WTC11 (cell line): ENCODE measurements at regions not wholly inside any gene's neighbourhood (a gene's known extent, or its start where the extent isn't known, plus 50 kb on each side); places are given as distances from the start of the nearest gene placed in this dataset.

Source experiments
- ATAC-seq: fragments of 200-7000 bp; cut with Tn5 transposase; 2 replicates; pipeline ENCODE4 v1.10.0; 2021; ENCODE audit warnings: mild to moderate bottlenecking, moderate library complexity
- CTCF ChIA-PET: fragments of 300-600 bp; sonication (Branson Sonifier 250); formaldehyde crosslinking; loops from one replicate; lab custom pipeline; 2021; ENCODE audit warnings: antibody characterized with exemption; lab: Charles Lee
- POLR2A ChIA-PET: fragments of 350-600 bp; sonication (Branson Sonifier 250); formaldehyde crosslinking; loops from one replicate; lab custom pipeline; 2021; ENCODE audit warnings: antibody characterized with exemption; lab: Charles Lee
- DNase-seq: peaks from one replicate; pipeline ENCODE4 v3.0.0; 2021; ENCODE audit warnings: low spot score
- H3K27ac Mint-ChIP-seq: 2 replicates; pipeline ENCODE4 v1.8.0; 2021; ENCODE audit warnings: mixed read lengths
- H3K27me3 Mint-ChIP-seq: 2 replicates; pipeline ENCODE4 v1.8.0; 2021; ENCODE audit warnings: low read depth, mild to moderate bottlenecking, moderate library complexity, mixed read lengths
- H3K36me3 Mint-ChIP-seq: 2 replicates; pipeline ENCODE4 v1.8.0; 2021; ENCODE audit warnings: mixed read lengths
- H3K4me1 Mint-ChIP-seq: 2 replicates; pipeline ENCODE4 v1.8.0; 2022; ENCODE audit warnings: mixed read lengths
- H3K4me3 Mint-ChIP-seq: 2 replicates; pipeline ENCODE4 v1.8.0; 2021; ENCODE audit warnings: mild to moderate bottlenecking, moderate library complexity, mixed read lengths
- H3K9me3 Mint-ChIP-seq: 2 replicates; pipeline ENCODE4 v1.8.0; 2021; ENCODE audit warnings: mixed read lengths
- CREB1 ChIP-seq: sonication (generic); formaldehyde crosslinking; IDR thresholded peaks from 2 replicates; pipeline ENCODE4 v1.8.0; 2023; ENCODE audit warnings: mild to moderate bottlenecking, missing genetic modification reagents
- E2F4 ChIP-seq: sonication (generic); formaldehyde crosslinking; IDR thresholded peaks from 2 replicates; pipeline ENCODE4 v1.8.1; 2022; ENCODE audit warnings: low read depth, mild to moderate bottlenecking, moderate library complexity, missing genetic modification reagents, borderline replicate concordance
- EMX1 ChIP-seq: fragments of 250-450 bp; sonication (Bioruptor Pico); IDR thresholded peaks from 2 replicates; pipeline ENCODE4 v1.8.0; 2021; ENCODE audit warnings: mild to moderate bottlenecking
- GABPB1 ChIP-seq: sonication (generic); formaldehyde crosslinking; IDR thresholded peaks from 2 replicates; pipeline ENCODE4 v1.8.1; 2023; ENCODE audit warnings: mild to moderate bottlenecking, missing genetic modification reagents
- IRF1 ChIP-seq: sonication (generic); formaldehyde crosslinking; IDR thresholded peaks from 2 replicates; pipeline ENCODE4 v1.8.0; 2023; ENCODE audit warnings: missing genetic modification reagents
- IRF2 ChIP-seq: sonication (generic); formaldehyde crosslinking; IDR thresholded peaks from 2 replicates; pipeline ENCODE4 v1.8.0; 2022; ENCODE audit warnings: low read depth, missing genetic modification reagents, borderline replicate concordance
- KAT7 ChIP-seq: sonication (generic); formaldehyde crosslinking; IDR thresholded peaks from 2 replicates; pipeline ENCODE4 v1.8.1; 2023; ENCODE audit warnings: missing genetic modification reagents, mild to moderate bottlenecking, borderline replicate concordance
- MYBL2 ChIP-seq: sonication (generic); formaldehyde crosslinking; IDR thresholded peaks from 2 replicates; pipeline ENCODE4 v1.8.1; 2023; ENCODE audit warnings: mild to moderate bottlenecking, moderate library complexity, missing genetic modification reagents
- NFE2L1 ChIP-seq: sonication (generic); formaldehyde crosslinking; IDR thresholded peaks from 2 replicates; pipeline ENCODE4 v1.8.1; 2023; ENCODE audit warnings: missing genetic modification reagents
- NR3C1 ChIP-seq: sonication (generic); formaldehyde crosslinking; conservative IDR thresholded peaks from 2 replicates; pipeline ENCODE4 v1.8.1; 2023; ENCODE audit warnings: low read depth, mild to moderate bottlenecking, missing genetic modification reagents
- PRRX2 ChIP-seq: fragments of 250-450 bp; sonication (Bioruptor Pico); IDR thresholded peaks from 2 replicates; pipeline ENCODE4 v1.8.0; 2021; ENCODE audit warnings: mild to moderate bottlenecking
- SMAD4 ChIP-seq: sonication (generic); formaldehyde crosslinking; IDR thresholded peaks from 2 replicates; pipeline ENCODE4 v1.8.0; 2022; ENCODE audit warnings: mild to moderate bottlenecking, missing genetic modification reagents
- ZNF263 ChIP-seq: sonication (generic); formaldehyde crosslinking; IDR thresholded peaks from 2 replicates; pipeline ENCODE4 v1.8.1; 2022; ENCODE audit warnings: low read depth, mild to moderate bottlenecking, moderate library complexity, missing genetic modification reagents
- ZNF423 ChIP-seq: fragments of 250-450 bp; sonication (Bioruptor Pico); IDR thresholded peaks from 2 replicates; pipeline ENCODE4 v2.1.2; 2022; ENCODE audit warnings: mild to moderate bottlenecking, moderate library complexity
- ZNF425 ChIP-seq: fragments of 250-450 bp; sonication (Bioruptor Pico); conservative IDR thresholded peaks from 2 replicates; pipeline ENCODE4 v1.9.0; 2021; ENCODE audit warnings: mild to moderate bottlenecking
- ZNF532 ChIP-seq: fragments of 250-450 bp; sonication (Bioruptor Pico); IDR thresholded peaks from 2 replicates; pipeline ENCODE4 v1.9.0; 2021; ENCODE audit warnings: mild to moderate bottlenecking, borderline replicate concordance
- TF ChIP-seq, protein P1 (sequence below): sonication (generic); formaldehyde crosslinking; IDR thresholded peaks from 2 replicates; pipeline ENCODE4 v1.8.1; 2023; ENCODE audit warnings: mild to moderate bottlenecking, missing genetic modification reagents, moderate library complexity
- TF ChIP-seq, protein P2 (sequence below): sonication (generic); formaldehyde crosslinking; IDR thresholded peaks from 2 replicates; pipeline ENCODE4 v1.8.1; 2023; ENCODE audit warnings: mild to moderate bottlenecking, missing genetic modification reagents, moderate library complexity

GRCh38 chr20:58007947-58008346 lies 220.5 kb downstream of the ANKRD60 start (continued):
- TF ChIP-seq SMAD4 (CRISPR knock-in tag) (no peak), PRRX2 (CRISPR knock-in tag) (no peak), ZNF425 (CRISPR knock-in tag) (no peak), ZNF263 (no peak), MYBL2 (CRISPR knock-in tag) (no peak), EMX1 (CRISPR knock-in tag) (no peak)

- Mint-ChIP-seq H3K27me3 (no peaks in the 10 kb centered on the region), H3K36me3 (no peaks in the 10 kb centered on the region; the same call in 1 of the 2 replicates), H3K4me3 (no peak overlapping the region), H3K27ac (no peak overlapping the region), H3K9me3 (peaks cover 11% of the 10 kb centered on the region; the same call in 1 of the 2 replicates), H3K4me1 (no peaks in the 10 kb centered on the region)
- ChIA-PET CTCF (no interaction called here), POLR2A (no interaction called here)
- TF ChIP-seq E2F4 (CRISPR knock-in tag) (no peak), CREB1 (no peak), NR3C1 (CRISPR knock-in tag) (no peak)
- DNase-seq (no peak), ATAC-seq (no peak)
Observed at GRCh38 chr20:58006346-58007316, 221.8 kb downstream of the ANKRD60 start.

DNA sequence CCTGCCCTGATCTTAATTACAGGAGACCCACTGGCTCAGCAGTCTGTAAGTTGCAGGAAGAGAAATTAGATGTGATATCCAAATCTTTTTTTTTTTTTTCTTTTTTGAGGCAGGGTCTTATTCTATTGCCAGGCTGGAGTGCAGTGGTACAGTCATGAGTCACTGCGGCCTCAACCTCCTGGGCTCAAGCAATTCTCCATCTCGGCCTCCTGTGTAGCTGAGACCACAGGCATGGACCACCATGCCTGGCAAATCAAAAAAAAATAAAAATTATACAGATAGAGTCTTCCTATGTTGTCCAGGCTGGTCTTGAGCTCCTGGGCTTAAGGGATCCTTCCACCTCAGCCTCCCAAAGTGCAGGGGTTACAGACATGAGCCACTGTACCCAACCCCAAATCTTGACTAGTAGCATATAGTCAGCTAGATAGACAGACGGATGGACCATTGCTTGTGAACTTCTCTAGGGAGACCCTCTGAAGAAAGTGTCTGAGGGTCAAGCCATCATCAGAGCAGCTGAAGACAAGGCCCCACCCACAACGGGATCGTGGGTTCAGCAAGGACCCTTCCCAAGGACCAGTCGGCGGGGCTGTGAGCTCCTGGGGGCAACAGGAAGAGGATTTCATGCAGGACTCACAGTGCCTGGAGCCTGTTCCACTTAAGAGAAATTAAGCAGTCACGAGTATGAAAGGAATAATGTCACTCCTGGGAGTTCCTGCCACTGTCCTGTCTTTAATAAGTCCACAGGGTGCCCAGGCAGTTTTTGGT lies 222.7 kb downstream of the ANKRD60 start:
- POLR2A ChIA-PET: no interaction called here
- ATAC-seq (no peak), DNase-seq (no peak)
- Mint-ChIP-seq H3K9me3 (peaks cover 11% of the 10 kb centered on the region; the same call in 1 of the 2 replicates), H3K36me3 (no peaks in the 10 kb centered on the region; the same call in 1 of the 2 replicates), H3K27ac (no peak overlapping the region), H3K27me3 (no peaks in the 10 kb centered on the region), H3K4me1 (no peaks in the 10 kb centered on the region), H3K4me3 (no peak overlapping the region)
- CTCF ChIA-PET: no interaction called here
- TF ChIP-seq PRRX2 (CRISPR knock-in tag): no peak
- TF ChIP-seq, protein P1, sequence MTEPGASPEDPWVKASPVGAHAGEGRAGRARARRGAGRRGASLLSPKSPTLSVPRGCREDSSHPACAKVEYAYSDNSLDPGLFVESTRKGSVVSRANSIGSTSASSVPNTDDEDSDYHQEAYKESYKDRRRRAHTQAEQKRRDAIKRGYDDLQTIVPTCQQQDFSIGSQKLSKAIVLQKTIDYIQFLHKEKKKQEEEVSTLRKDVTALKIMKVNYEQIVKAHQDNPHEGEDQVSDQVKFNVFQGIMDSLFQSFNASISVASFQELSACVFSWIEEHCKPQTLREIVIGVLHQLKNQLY (CRISPR knock-in tag): no peak
- TF ChIP-seq ZNF423 (CRISPR knock-in tag): no peak
- TF ChIP-seq NR3C1 (CRISPR knock-in tag): no peak
- no peak for TF ChIP-seq IRF1 (CRISPR knock-in tag)
- no peak for TF ChIP-seq ZNF425 (CRISPR knock-in tag)
- TF ChIP-seq, protein P2, sequence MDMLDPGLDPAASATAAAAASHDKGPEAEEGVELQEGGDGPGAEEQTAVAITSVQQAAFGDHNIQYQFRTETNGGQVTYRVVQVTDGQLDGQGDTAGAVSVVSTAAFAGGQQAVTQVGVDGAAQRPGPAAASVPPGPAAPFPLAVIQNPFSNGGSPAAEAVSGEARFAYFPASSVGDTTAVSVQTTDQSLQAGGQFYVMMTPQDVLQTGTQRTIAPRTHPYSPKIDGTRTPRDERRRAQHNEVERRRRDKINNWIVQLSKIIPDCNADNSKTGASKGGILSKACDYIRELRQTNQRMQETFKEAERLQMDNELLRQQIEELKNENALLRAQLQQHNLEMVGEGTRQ (CRISPR knock-in tag): no peak
- no peak for TF ChIP-seq IRF2 (CRISPR knock-in tag)
- no peak for TF ChIP-seq NFE2L1 (CRISPR knock-in tag)
- TF ChIP-seq KAT7 (CRISPR knock-in tag): no peak
- TF ChIP-seq GABPB1: no peak
- no peak for TF ChIP-seq ZNF532
